ENCODE measurements at regions not wholly inside any gene's neighbourhood (a gene's known extent, or its start where the extent isn't known, plus 50 kb on each side); places are given as distances from the start of the nearest gene placed in this dataset.
"Not testable (repeated sequence)": the region's sequence is repeated elsewhere in the genome, so short reads cannot be mapped to it uniquely, and the experiment has no call there.

GRCh38 chr2:34702391-34702790 is 1103.3 kb upstream of the FAM98A start:
- ATAC-seq (ENCODE audit: poor library complexity); DNase-seq; intact Hi-C loops (cut with DNase I): not testable (repeated sequence)

GRCh38 chr2:34677591-34677990 is 1078.5 kb upstream of the FAM98A start:
- intact Hi-C loops (cut with DNase I); ATAC-seq (ENCODE audit: poor library complexity): not testable (repeated sequence)

GRCh38 chr2:34677119-34677531 is 1078.0 kb upstream of the FAM98A start:
- not testable (repeated sequence) for ATAC-seq (ENCODE audit: poor library complexity); DNase-seq

More at GRCh38 chr2:34677591-34677990, 1078.5 kb upstream of the FAM98A start:
- not testable (repeated sequence) for DNase-seq

GRCh38 chr2:34670482-34670881 is 1071.4 kb upstream of the FAM98A start:
- DNase-seq, result no peak
- no peak for ATAC-seq (ENCODE audit: poor library complexity)
- intact Hi-C loops (cut with DNase I), result no loop called here

More at GRCh38 chr2:34677119-34677531, 1078.0 kb upstream of the FAM98A start:
- intact Hi-C loops (cut with DNase I), result not testable (repeated sequence)

GRCh38 chr2:34666821-34667220 is 1067.7 kb upstream of the FAM98A start:
- ATAC-seq (ENCODE audit: poor library complexity), result no peak
- DNase-seq, result no peak
- intact Hi-C loops (cut with DNase I), result no loop called here

- intact Hi-C loops (cut with DNase I), result no loop called here
- DNase-seq (no peak), ATAC-seq (ENCODE audit: poor library complexity) (no peak)
These were observed 1065.2 kb upstream of the FAM98A start for GRCh38 chr2:34664266-34664665.

- ATAC-seq (ENCODE audit: poor library complexity) (no peak), DNase-seq (no peak)
- intact Hi-C loops (cut with DNase I), result no loop called here
These were observed 1064.2 kb upstream of the FAM98A start for GRCh38 chr2:34663314-34663713.

- DNase-seq (no peak), ATAC-seq (ENCODE audit: poor library complexity) (no peak)
- intact Hi-C loops (cut with DNase I), result no loop called here
These were observed 1061.6 kb upstream of the FAM98A start for GRCh38 chr2:34660741-34661140.

- intact Hi-C loops (cut with DNase I), result no loop called here
- DNase-seq (no peak), ATAC-seq (ENCODE audit: poor library complexity) (no peak)
These were observed 1057.5 kb upstream of the FAM98A start for GRCh38 chr2:34656632-34657031.

GRCh38 chr2:34652636-34653035 is 1053.5 kb upstream of the FAM98A start:
- intact Hi-C loops (cut with DNase I), result no loop called here
- no peak for DNase-seq
- ATAC-seq (ENCODE audit: poor library complexity), result no peak

GRCh38 chr2:34646901-34647300 is 1047.8 kb upstream of the FAM98A start:
- ATAC-seq (ENCODE audit: poor library complexity) (no peak), DNase-seq (no peak)
- intact Hi-C loops (cut with DNase I), result no loop called here

- intact Hi-C loops (cut with DNase I), result no loop called here
- DNase-seq, result no peak
- ATAC-seq (ENCODE audit: poor library complexity), result no peak
These were observed 1033.2 kb upstream of the FAM98A start for GRCh38 chr2:34632327-34632726.

GRCh38 chr2:34627003-34627402 is 1027.9 kb upstream of the FAM98A start:
- intact Hi-C loops (cut with DNase I), result no loop called here
- ATAC-seq (ENCODE audit: poor library complexity) (no peak), DNase-seq (no peak)

- ATAC-seq (ENCODE audit: poor library complexity) (no peak), DNase-seq (no peak)
- intact Hi-C loops (cut with DNase I), result no loop called here
These were observed 1005.1 kb upstream of the FAM98A start for GRCh38 chr2:34604164-34604563.

- intact Hi-C loops (cut with DNase I), result no loop called here
- DNase-seq (no peak), ATAC-seq (ENCODE audit: poor library complexity) (no peak)
These were observed 1003.2 kb upstream of the FAM98A start for GRCh38 chr2:34602262-34602661.

- ATAC-seq (ENCODE audit: poor library complexity) (no peak), DNase-seq (no peak)
- intact Hi-C loops (cut with DNase I), result no loop called here
These were observed 1002.5 kb upstream of the FAM98A start for GRCh38 chr2:34601561-34601960.

- intact Hi-C loops (cut with DNase I), result no loop called here
- no peak for DNase-seq
- no peak for ATAC-seq (ENCODE audit: poor library complexity)
These were observed 979.5 kb upstream of the FAM98A start for GRCh38 chr2:34578641-34579040.

- ATAC-seq (ENCODE audit: poor library complexity) (no peak), DNase-seq (no peak)
- intact Hi-C loops (cut with DNase I), result no loop called here
These were observed 971.3 kb upstream of the FAM98A start for GRCh38 chr2:34570266-34570872.

GRCh38 chr2:34567128-34567527 is 968.0 kb upstream of the FAM98A start:
- ATAC-seq (ENCODE audit: poor library complexity), result no peak
- intact Hi-C loops (cut with DNase I), result no loop called here
- DNase-seq, result no peak

- intact Hi-C loops (cut with DNase I), result no loop called here
- DNase-seq (no peak), ATAC-seq (ENCODE audit: poor library complexity) (no peak)
These were observed 953.2 kb upstream of the FAM98A start for GRCh38 chr2:34552337-34552736.

GRCh38 chr2:34549710-34550345 is 950.7 kb upstream of the FAM98A start:
- intact Hi-C loops (cut with DNase I), result no loop called here
- DNase-seq (no peak), ATAC-seq (ENCODE audit: poor library complexity) (no peak)

Data from Right ventricle myocardium superior (tissue), 1 donor.